HG03571 (cell line): ENCODE measurements at regions not wholly inside any gene's neighbourhood (a gene's known extent, or its start where the extent isn't known, plus 50 kb on each side); places are given as distances from the start of the nearest gene placed in this dataset.
A peak's percentile ranks its signal among the peaks of the same experiment; 100 is the strongest.

ENCODE experiments used
- ATAC-seq: cut with Tn5 transposase; IDR thresholded peaks from one replicate; pipeline ENCODE4 v1.9.1; 2021; ENCODE audit not compliant: unreplicated experiment

DNA sequence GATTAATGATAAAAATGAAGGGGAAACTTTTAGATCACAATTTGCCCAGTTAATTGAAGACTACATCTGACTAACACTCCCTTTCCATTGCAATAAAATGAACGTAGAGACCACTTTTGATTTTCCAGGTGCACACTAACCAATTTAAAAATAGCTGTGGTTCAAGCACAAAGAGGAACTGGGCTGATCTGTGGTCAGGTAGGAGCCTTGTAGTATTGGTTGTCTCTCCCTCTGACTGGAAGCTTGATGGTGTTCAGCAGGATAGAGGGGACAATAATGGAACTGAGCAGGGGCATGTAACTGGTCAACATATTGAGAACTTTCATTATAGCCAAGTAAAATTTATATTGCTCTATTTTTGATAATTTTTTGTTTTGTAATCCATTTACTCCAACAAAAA, 886.8 kb upstream of the SEMA6A start:
- ATAC-seq, result no peak

DNA sequence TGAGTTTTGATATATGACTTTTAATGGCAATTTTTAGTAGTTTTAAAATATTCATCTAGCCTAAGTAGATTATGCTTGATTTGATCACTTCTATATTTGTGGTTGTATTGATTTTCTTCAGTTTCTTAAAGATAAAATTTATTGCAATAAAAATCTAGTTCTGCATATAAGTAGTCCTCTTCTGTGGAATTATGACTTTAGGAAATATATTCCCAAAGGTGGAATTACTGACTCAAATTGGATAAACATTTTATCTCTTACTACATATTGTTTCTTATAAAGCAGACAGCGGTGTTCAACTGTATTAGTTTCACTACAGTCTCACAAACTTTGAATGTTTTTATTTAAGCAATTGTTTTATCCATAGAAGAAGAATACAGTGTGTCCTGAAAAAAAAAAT, 883.0 kb upstream of the SEMA6A start:
- no peak for ATAC-seq

DNA sequence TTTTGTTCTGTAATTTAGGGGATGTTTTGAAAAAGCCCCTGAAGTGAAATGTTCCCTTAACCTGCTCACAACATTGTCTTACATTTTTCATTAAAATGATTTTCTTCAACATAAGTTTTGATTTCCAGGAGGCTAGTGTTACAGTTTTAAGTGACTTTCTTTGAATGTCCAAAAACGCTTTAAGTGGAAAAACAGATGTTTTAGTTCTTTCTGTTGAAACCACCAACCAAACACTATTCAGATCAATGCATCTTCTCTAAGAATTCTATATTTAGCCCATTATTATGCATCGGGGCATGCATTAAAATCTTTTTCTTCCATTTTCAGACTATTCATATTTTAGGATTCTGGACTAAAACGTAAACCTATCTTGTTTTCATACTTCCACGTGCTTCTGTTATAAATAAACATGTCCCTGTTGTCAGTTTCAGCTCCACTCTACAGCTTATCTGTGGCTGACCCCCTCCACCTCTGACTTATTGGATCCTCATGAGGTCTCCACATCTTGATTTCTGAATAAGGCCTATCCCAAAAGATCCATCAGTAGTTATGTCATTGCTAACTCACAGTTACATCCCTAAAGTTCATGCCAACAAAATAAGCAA, 882.3 kb upstream of the SEMA6A start:
- ATAC-seq, result no peak

DNA sequence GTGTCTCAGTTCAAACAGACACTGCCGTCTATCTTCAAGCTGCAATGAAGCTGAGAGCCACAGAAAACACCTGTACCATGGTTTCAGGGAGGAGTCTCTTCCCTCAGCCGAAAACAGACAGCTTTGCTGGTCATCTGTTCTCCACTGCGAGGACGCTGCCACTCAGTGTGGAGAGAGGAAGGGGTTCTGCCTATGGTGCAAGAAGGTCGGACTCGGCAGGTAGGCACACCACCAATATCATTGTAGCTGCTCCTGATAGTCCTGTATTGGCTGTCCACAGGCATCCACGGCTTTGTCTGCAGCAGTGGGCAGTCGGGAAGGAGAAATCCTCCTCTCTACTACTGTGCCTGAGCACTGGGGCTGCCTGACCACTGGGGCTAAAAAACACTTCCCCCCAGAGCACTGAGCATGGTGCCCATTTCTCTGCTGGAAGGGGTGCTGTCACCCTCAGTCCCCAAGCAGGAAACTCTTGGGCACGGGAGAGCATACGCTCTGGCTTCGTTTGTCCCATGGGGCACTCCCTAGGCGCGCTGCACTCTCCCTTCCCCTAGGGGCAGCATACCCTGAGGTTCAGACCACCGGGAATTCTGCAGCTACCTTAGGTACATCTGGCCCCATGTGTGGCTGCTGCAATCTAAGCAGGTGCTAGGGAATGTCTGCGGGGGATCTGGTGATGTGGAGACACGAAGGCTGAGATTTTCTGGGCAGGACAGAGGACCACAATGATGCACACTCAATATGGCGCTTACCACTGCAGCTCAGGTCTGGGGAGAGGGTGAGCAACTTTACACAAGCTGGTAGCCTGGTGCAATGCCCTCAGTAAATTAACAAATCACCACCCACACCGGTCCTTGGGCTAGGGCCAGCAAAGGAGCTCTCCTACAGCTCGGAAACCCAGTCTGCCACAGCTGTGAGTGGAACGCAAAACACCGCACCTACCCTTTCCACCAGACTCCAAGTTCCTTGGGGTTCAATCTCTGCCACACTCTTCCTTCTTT, 880.9 kb upstream of the SEMA6A start:
- ATAC-seq, result peak; percentile 38

DNA sequence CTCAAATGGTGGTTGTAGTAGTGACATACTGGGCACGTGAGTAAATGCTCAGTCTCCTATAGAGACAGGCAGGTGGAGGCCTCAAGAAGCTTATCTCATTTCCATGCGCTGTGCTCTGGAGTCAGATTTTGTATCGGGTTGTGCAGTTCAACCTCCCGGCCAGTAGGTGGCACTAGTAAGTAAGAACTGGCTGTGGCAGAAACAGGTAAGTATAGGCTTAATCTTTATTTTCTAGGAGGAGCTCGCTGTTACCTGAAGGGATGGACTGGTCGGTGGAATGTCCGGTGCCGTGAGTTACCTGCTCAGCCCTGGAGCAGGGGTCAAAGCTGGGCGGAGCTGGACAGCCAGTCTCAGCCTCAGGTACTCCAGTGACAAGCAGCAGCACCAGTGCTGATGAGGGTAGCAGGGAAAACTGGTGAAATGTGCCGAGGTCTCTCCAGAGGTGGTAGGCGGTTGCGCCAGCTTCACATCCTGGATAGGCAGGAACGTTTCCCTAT, 880.1 kb upstream of the SEMA6A start:
- ATAC-seq, result peak; percentile 86

DNA sequence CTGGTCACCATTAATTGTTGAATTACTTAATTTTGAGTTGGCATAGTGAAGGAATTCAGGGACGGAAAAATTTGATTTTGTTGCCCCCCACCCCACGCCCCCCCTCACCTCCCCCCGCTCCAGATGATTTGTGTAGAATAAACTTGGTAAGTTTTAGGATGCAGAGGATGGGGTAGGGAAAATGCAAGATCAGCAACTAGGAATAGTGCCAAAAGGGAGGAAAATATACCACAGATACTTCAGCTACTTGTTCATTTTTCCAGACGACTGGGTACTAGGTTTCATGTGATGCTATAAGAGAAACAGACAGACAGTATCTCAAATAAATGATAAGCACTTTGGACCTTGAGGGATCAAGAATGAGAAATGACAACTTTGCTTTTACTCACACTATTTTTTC, 862.2 kb upstream of the SEMA6A start:
- no peak for ATAC-seq

DNA sequence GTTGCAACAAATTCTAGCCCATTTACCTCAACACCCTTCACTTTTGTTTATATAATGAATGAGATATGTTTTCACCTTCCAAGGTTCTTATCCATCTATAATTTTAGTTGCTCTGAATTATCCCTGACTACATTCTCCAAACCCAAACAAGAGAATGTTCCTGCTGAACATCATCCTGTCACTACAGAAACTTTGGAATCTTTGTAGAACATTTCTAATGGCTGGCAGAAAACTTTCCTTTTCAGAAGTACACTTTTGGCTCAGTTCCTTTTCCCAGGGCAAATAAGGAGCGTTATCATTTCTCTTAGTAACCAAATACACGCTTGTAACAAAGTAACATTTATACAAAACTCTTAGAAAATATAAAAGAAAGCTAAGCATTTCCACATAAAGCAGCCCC, 860.6 kb upstream of the SEMA6A start:
- no peak for ATAC-seq

DNA sequence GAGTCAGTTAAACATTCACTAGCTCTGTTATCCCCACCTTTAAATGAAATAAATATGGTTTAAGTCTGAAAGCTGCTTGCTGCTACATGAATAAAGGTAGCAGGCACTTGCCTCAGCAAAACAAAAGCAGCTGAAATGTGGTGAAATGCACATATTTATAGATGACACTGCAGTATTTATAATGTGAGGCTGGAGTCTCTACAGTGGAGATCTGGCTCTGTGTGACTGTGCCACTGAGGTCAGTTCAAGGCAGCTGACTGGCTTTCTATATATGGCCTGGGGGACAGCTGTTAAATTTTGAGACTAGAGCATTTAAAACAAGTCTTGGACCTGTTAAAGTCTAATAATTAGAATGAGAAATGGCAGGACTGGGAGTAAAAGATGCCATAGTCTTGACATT, 859.6 kb upstream of the SEMA6A start:
- ATAC-seq, result no peak

DNA sequence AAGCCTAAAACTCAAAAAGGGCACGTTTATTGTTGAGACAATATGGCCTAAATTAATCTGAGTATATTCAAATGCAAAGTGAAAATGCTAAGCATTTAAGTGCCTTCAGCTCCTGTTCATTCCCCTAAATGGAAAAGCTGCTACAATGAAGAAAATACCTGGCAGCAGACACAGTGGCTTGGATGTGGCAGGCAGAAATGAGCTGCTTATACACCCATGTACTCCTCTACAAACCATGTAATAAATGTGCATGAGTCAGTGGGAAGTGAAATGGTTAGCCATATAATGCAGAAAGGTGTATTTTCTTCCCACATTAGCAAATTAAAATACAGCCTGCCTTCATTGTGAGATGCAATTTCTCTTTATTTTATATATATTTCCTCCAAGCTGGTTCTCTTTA, 859.2 kb upstream of the SEMA6A start:
- ATAC-seq, result no peak

DNA sequence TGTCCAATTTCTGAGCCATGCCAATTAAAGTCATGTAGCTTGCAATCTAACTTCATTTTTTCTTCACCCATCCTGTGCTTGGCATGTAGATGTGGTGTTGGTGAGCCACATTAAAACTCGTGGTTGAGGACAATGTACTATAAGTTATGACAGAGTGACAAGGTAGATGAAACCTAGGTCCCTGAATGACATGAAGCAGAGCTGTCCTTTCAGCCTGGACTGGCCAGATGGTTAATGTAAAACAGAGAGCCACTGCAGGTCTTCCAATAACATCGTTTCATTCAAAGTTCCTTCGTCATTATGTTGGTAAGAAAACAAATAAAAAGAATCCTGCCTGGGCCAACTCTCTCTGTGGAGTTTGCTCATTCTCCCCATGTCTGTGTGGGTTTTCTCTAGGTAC, 856.5 kb upstream of the SEMA6A start:
- no peak for ATAC-seq

DNA sequence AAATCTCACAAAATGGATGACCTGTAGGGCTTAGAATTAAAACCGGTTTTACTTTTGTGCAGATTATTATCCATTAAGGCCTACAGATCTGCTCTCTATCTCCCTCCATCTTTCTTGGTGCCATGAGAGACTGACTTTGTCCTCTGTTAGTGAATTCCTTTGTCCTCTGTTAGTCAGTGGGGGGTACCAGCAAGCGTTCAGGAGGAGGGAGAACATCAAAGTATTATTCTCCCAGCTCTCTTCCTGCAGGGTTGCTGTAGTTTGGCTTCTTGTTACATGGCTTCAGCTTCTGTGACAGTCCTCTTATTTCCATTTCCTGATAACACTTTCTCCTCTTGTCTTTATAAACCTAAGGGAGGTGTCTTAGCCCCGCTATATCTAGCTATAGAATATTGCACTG, 850.5 kb upstream of the SEMA6A start:
- no peak for ATAC-seq

DNA sequence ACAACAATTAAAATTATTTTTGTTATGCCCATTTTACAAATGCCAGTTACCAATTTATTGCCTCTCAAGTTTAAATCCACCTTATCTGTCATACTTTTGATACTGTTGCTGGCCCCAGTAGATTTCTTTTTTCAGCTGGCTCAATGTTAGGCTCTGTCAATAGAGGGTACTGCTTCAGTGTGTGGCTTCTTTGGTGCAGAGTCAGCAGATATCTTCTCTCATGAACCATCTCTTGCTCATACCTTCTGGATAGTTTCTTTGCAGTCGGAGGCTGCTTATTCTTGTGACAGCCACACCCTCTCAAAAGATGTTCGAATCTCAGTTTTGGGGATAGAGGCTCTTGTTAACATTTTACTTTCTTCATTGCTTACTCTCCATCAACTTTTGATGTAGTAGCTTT, 849.9 kb upstream of the SEMA6A start:
- no peak for ATAC-seq

DNA sequence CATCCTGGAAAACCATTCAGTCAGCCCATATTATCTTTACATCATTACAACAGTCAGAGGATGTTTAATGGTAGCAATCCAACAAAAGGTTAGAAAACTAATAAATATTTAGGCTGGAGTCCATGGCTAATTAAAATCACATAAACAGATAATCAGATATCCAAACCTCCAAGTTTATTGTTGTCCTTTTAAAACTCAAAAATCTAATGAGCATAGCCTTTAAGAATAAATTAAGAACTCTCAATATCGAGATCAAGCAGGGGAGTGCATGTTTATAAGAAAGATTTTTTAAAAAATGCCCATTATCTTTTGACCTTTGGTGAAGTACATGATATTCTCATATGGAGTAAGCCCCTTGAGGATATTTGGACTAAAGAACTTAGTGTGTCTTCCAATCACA, 842.9 kb upstream of the SEMA6A start:
- no peak for ATAC-seq

DNA sequence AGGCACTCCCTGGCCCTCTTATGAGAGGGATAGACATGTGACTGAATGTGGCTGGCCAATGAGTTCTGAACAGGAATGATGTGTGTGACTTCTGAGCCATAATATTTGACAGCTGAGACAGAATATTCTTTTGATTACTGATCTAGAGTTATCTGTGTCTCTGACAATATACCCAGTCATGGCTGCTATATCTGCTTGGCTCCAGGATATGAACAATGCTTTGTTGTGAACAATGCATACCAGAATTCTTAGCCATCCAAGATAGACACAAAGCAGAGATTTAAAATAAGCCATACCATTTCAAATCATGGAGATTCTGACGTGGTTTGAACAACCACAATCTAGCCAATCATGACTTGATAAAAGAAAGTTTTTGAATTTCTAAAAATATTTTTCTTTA, 840.3 kb upstream of the SEMA6A start:
- no peak for ATAC-seq

DNA sequence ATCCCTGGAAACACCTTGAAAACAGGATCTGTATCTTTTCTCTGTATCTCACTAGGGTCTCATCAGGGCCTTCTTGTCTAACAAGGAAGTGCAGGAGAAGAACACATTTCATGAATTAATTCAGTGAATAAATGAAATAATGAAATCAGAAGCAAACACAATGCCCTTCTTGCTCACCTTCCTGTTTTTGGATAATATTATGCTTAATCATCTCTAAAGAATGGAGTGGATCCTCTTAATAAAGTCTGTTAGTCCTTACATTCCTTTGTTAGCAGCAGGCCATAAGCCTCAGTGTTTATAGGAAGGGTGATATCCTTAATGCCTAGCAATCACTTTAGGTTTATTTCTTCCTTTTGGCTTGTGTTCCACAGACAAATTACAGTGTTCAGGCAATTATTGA, 837.1 kb upstream of the SEMA6A start:
- ATAC-seq, result no peak

DNA sequence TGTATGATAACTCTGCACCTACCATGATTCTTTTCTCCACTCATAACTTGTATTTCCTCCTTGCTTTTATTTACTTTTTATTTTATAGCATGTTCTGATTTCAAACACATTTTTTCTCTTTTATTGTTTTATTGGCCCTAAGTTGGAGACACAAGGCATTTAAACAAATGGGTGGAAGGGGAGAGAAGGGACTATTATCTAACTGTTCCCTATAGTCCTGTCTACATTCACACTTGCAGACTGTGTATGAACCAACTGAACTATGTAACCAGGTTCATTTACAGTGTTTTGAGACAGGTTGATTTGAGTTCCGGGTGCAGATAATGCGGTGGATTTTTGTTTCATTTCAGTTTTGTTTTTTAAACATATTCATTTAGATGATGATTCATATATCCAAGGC, 830.6 kb upstream of the SEMA6A start:
- no peak for ATAC-seq

DNA sequence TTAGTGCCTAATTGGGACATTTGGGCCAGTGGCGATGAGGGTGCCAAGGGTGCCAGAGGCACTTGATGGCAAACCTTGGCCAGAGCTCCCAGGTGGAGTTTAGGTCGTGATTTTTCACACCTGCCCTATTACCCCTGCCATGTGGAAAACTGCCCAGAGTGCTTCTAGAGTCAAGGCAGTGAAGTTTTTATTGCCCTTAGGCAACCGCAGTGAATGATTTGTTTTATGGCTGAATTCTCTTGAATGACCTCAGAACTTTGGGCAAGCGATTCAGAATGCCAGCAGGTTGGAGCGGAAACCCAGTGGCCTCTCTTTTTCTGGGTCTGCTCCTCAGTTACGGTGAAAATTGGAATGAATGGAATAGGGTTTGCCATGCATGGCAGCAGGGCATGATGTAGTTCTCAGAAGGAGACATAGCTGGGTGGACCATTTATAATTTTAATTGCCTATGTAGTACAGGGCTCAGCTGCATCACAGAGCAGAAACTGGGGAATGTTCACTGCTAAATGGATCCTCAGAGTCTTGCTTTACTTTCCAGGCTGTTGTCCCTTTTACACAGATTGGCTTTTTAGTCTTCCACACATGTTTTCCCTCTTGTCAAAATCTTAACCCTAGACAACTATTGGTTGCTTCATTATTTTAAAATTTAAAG, 820.0 kb upstream of the SEMA6A start:
- no peak for ATAC-seq

DNA sequence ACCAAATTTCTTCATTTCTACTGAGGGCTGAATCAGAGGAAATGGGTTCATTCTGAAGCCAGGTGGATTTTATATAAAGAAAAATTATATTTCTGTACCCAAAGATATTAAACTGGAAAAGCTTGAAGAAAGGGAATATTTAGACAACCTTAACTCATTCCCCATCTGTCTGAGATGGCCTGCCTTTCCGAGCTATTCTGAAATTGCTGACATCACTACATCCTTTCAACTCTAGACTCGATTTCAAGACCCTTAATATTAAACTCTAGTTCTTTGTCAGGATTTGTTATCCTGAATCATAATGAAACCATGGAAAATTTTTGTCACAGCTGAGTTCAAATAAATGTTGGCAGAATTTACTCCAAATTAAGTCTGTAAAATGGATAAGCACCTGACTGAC, 818.5 kb upstream of the SEMA6A start:
- ATAC-seq, result no peak

DNA sequence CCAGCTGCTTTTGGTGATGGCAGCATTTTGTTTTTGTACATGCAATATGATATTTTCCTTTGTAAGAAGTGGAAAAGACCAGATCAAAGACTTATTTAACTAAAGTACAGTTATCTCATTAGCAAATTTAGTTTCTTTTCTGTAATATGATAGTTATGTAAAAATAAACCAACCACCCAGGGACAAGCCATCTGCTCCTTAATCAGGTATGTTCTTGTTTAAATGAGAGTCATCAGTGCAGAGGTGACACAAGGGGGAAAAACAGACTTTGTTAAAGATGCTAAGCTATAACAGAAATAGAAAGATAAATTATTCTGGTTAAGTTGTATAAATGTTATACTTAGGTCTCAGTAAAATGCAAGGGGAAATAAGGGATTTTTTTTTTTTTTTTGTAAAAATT, 805.7 kb upstream of the SEMA6A start:
- ATAC-seq, result no peak

DNA sequence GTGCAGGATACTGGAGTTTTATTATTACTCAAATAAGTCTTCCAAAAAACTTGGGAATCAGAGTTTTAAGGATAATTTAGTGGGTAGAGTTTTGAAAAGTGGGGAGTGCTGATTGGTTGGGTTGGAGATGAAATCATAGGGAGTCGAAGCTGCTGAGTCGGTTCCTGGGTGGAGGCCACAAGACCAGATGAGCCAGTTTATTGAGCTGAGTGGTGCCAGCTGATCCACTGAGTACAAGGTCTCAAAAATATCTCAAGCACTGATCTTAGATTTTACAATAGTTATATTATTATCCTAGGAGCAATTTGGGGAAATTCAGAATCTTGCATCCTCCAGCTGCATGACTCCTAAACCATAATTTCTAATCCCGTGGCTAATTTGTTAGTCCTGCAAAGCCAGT, 804.9 kb upstream of the SEMA6A start:
- ATAC-seq, result no peak

DNA sequence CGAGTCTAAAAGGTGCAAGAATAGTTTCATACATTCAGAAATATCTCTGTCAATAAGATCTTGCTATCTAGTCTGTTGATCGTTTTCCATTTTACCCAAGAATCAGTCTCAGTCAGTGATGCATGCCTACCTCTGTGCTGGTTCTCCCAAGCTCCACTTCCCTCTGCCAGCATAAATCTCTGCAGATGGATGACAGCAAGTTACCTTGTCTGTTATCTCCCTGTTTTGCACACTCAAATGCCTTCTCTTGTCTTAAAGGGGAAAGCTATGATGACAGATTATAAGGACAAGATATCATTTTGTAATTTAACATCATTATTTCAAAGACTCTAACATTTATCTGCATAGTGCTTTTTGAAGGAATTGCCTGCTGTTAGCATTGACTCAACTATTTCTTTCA, 802.1 kb upstream of the SEMA6A start:
- no peak for ATAC-seq

DNA sequence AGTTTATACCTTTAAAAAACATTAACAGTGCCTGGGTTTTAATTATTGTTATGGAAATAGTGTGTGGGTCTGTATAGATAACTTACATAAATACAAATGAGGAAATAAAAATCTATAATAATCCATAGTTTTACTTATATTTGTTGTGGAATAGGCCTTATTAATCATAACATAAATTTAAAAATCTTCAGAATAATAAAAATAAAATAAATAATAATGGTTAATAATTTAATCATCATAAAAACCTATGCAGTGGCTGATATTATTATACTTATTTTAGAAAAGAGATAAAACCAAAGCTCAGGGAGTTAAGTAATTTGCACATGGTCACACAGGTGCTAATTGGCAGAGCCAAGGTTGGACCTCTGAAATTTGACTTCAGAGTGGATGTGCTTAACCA, 785.3 kb upstream of the SEMA6A start:
- no peak for ATAC-seq
